H4 (cell line): ENCODE measurements at regions not wholly inside any gene's neighbourhood (a gene's known extent, or its start where the extent isn't known, plus 50 kb on each side); places are given as distances from the start of the nearest gene placed in this dataset.
"Not testable (repeated sequence)": the region's sequence is repeated elsewhere in the genome, so short reads cannot be mapped to it uniquely, and the experiment has no call there.

Experiments
- DNase-seq: peaks from one replicate; pipeline ENCODE4 v3.0.0-alpha.2; 2015; ENCODE audit warnings: low spot score

- no peak for DNase-seq
These were observed 163.6 kb upstream of the NDN start for GRCh38 chr15:23850666-23851065.

DNA sequence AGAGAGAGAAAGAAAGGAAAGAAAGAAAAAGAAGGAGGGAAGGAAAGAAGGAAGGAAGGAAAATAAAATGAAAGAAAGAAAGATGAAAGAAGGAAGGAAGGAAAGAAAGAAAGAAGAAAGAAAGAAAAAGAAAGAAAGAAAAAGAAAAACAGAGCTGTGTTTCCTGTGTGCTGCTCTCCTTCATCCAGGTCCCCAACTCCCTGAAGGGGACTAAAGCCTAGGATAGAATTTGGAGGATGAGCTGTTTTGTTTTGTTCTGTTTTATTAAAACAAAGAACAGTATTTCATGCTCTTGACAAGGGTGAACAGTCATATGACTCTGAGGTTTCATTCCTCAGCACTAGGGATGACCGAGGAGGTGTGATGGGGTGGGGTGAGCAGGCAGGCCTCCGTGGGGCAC is 164.8 kb upstream of the NDN start:
- DNase-seq: no peak

DNA sequence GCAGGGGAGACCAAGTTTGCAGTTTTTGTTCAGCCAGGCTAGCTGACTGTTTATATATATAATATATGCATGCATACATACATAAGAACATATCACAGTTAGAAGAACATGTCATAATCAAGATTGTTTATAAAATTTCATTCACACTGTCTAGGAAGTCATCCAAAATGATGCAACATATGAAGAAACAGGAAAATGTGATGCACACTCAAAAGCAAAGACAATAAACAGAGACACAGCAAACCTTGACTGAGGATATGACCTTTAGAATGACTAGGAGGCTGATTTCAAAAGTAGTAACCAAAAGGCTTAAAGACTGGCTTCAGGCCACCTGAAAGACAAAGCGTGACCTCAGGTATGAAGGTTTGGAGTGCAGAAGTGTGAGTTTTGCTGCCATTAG is 166.2 kb upstream of the NDN start:
- DNase-seq: no peak

DNA sequence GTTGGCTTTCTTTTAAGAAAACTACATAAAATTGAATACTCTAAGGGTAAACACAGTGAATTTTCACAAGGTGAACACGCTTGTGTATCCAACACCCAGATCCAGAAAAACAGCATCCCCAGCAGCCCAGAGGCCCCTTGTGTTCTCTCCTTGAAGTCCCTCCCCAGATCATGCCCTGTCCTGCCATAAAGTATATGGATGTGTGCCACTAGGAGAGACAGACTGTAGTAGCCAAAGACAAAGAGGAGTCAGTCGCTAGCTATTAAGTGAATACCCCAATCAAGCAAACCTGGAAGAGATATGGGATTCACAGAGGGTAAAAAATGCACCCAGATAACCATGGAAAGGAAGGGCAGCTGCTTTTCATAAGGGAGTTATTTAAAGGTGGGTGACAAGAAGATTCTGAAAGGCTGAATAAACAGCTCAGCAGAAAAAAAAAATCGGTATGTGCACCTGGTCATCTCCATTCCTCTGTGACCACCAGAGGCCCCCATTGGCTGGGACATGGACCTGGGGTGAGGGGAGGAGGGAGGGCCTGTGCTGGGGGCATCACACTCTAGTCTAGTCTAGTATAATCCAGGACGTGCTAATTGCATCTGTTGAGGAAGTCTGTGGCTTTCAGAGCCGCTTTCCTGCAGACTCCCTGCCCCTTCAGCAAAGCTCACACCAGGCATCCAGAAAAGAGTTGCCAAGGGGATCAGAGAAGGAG is 167.3 kb upstream of the NDN start:
- no peak for DNase-seq

DNA sequence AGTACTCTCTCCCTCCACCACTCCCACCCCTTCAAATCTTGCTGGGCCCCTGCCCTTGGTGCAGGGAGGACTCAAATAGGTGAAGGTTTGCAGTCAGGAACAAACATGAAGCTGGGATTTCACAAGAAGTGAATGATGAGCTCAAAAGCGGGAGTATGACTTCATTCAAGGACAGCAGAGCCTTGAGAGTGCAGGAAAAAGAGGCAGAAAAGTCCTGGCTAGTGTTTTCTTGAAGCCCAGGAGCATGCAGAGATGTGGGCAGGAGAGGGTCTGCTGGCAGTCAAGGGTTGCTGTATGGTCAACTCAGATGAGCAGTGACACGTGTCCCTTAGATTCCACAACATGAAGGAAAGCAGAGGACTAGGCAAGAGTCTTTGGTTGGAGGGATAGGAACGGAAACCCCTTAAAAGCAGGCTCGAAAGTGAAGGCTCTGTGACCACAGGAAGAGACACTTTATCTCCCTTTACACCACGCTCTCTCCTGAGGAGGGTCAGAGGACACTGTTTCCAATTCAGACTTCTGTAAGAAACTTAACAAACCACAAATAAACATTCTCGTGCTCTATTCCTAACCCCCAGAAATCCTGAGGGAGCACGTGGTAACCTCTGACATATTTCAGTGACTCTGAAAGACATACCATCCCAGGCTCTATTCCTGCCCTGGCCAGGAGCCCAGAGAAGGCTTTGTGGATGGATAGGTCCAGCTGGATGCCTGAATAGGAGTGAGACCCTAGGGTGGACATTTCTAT is 168.0 kb upstream of the NDN start:
- no peak for DNase-seq

DNA sequence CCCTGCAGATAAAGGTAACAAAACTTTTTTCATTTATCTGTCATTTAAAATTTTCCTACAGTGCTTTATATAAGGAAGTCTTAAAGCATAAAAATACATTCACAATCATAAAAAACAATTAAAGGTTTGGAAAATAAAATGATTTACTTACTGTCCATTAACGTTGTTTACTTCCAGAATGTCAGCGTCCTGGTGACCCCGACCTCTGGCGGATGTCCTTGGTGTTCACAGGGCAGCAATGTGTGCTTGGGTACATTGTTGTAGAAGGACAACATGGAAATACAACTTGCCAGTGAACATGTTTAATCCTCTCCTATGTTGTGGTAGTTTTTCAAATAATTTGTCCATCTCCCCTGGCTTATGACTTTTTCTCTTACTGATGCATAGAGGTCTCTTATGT is 168.8 kb upstream of the NDN start:
- no peak for DNase-seq

GRCh38 chr15:23857028-23857641 is 170.0 kb upstream of the NDN start:
- no peak for DNase-seq

GRCh38 chr15:23859008-23859407 is 171.9 kb upstream of the NDN start:
- DNase-seq: no peak

DNA sequence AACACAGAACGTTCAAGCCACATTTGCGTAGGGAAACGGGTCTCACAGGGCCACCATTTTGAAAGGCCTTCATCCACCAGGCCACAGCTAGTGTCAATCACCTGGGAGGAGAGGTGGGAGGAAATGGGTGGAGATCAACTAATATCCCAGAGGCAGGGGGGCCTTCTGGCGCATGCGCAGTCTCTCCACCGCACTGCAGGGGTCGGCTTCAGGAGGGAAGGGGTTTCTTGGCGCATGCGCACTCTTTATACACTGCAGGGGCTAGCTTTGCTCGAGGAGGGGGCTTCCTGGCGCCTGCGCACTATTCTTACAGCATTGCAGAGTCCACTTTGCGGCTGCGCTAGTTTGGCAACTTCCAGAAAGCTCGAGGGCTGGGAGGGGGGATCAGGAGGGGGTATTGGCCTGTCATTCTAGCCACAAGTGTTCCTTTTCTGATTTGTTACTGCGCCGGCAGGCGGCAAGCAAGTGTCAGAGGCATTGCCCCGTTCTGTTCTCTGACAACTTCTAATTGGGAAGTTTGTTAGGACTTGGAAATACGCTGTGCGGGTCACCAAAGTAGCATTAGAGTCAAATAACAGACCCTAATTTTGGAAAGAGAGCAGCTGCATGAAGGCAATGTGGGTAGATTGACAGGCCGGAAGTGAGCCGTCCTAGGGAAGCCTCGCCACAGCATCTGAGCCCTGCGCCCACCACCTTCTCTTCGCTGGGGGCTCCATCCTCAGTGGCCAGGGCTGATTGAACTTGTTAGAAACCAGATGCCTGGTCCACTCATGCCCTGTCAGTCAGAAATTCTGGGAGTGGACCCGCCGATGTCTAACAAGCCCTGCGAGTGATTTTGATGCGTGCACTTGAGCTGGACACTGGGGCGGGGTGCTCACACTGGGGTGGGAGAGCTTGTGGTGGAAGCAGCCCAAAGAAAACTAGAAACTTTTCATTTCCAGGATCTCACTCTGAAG is 173.5 kb upstream of the NDN start:
- no peak for DNase-seq

DNA sequence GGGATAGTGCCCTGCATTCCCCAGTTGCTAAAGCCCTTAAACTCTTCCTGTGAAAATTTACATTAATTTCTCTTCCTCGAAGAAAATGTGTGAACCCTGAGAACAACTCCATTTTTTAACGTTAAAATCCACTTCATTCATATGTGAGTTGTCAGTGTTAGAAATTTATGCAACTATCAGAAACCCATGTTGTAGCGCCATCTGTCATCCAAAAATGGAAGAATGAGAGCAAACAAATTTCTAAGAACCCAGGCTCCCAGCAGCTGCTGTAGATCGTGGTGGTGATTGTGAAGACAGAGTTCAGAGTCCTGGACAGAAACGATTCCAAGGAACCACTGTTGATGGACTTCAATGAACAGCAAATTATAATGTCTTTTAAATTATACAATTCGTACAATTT is 179.7 kb upstream of the NDN start:
- no peak for DNase-seq

DNA sequence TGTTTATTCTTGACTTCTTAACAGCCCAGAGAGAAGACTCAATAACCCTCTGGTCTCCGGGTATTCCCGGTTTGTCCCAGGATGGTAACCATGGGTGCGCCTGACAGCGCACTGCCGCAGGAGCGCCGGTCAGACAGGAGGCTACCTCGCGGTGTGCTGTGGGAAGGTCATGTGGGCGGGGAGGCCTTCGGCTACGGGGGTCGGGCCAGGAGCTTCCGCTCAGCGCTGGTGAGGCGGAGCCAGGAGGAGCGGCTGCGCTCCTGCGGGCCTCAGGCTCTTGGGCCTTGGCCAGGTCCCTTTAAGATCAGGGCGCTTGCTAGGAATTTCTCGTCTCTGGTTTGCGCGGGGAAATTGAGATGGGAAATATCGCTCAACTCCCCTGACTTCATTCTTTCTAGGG is 182.3 kb upstream of the NDN start:
- peak; percentile 45 for DNase-seq

DNA sequence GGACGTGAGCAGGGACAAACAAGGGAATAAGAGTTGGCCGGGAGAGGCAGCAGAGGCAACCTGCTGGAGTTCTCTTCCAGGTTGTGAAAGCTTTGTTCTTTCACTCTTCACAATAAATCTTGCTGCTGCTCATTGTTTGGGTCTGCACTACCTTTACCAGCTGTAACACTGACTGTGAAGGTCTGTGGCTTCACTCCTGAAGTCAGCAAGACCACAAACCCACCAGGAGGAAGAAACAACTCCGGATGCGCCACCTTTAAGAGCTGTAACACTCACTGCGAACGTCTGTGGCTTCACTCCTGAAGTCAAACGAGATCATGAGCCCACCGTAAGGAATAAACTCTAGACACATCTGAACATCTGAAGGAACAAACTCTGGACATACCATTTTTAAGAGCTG is 186.5 kb upstream of the NDN start:
- not testable (repeated sequence) for DNase-seq

- DNase-seq: peak; percentile 43
These were observed 190.7 kb upstream of the NDN start for GRCh38 chr15:23877502-23878412.

DNA sequence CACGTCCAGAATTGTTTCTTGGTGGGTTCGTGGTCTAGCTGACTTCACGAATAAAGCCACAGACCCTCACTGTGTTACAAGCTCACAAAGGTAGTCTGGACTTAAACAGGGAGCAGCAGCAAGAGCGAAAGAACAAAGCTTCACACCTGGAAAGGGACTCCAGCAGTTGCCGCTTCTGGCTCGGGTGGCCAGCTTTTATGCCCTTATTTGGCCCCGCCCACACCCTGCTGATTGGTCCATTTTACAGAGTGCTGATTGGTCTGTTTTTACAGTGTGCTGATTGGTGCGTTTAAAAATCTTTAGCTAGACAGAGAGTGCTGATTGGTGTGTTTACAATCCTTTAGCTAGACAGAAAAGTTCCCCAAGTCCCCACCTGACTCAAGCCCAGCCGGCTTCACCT is 194.2 kb upstream of the NDN start:
- no peak for DNase-seq

GRCh38 chr15:23890218-23890617 is 203.1 kb upstream of the NDN start:
- DNase-seq: no peak

DNA sequence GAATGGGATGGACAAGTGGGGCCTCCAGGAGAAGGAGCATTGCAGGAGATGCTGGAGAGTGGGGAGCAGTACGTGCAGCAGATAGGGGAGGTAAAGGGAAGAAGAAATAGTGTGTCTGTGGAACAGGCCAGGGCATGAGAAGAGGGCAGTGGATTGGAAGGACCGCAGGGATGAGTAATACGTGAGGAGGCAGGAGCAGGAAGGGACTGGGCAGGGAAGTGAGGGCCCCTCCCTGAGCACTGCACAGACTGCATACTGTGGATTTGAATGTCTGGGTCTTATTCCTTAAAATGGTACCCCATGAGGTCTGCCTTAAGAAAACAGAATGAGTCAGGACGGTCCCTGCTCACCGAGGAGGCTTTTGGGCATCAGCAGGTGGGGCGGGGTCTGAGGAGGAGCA is 210.0 kb upstream of the NDN start:
- no peak for DNase-seq

GRCh38 chr15:23897531-23897930 is 210.4 kb upstream of the NDN start:
- no peak for DNase-seq

- no peak for DNase-seq
These were observed 222.9 kb upstream of the NDN start for GRCh38 chr15:23910030-23910429.

GRCh38 chr15:23912191-23912590 is 225.1 kb upstream of the NDN start:
- no peak for DNase-seq

GRCh38 chr15:23913081-23913480 is 226.0 kb upstream of the NDN start:
- DNase-seq: no peak

DNA sequence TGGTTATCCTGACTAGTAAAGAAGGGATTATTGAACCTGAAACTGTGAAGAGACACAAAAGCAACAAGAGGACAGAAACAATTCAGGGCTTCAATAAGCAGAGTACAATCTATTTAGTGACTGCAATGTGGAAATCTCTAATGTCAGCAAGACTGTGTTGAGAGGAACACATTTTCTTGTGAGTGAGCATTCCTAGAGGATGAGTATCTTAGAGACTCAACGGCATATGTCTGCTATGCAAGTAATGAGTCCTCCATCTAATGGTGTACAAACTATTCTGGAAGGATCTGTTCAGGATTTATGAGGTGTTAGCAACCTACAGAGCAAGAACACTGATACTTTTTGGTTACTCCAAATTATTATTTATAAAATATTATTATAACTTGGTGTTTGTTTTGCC is 226.5 kb upstream of the NDN start:
- no peak for DNase-seq
